ENCODE measurements at regions not wholly inside any gene's neighbourhood (a gene's known extent, or its start where the extent isn't known, plus 50 kb on each side); places are given as distances from the start of the nearest gene placed in this dataset.
"Not testable (repeated sequence)": the region's sequence is repeated elsewhere in the genome, so short reads cannot be mapped to it uniquely, and the experiment has no call there.

- H2BK120ac ChIP-seq (ENCODE audit: insufficient read depth, low read length, poor library complexity): no peak overlapping the region
- H3K4me1 ChIP-seq (ENCODE audit: control insufficient read depth in 1 of 2, insufficient read depth in 2 of 2, low read length in 2 of 2): no peaks in the 10 kb centered on the region
- no peak overlapping the region for H4K12ac ChIP-seq (ENCODE audit: low read depth, low read length)
- no peaks in the 10 kb centered on the region for H3K36me3 ChIP-seq (ENCODE audit: control insufficient read depth in 1 of 2, insufficient read depth in 2 of 2, low read length in 2 of 2)
- H3K4me3 ChIP-seq (ENCODE audit: low read depth, low read length): no peak overlapping the region
- no peak overlapping the region for H3K14ac ChIP-seq (ENCODE audit: low read length)
- H3K23ac ChIP-seq (ENCODE audit: low read length): no peak overlapping the region
- no peak overlapping the region for H2AK5ac ChIP-seq (ENCODE audit: low read length)
- DNase-seq: no peak
- no peak overlapping the region for H3K27ac ChIP-seq (ENCODE audit: low read depth, low read length)
- no peak overlapping the region for H3K18ac ChIP-seq (ENCODE audit: low read length)
- H2AFZ ChIP-seq (ENCODE audit: insufficient read depth, low read length, poor library complexity): no peak overlapping the region
- H3K79me1 ChIP-seq (ENCODE audit: low read length): no peaks in the 10 kb centered on the region
- no peak overlapping the region for H3K9ac ChIP-seq (ENCODE audit: low read length)
- no peak overlapping the region for H2BK12ac ChIP-seq (ENCODE audit: low read length)
- no peak overlapping the region for H3K4me2 ChIP-seq (ENCODE audit: low read length)
- H4K8ac ChIP-seq (ENCODE audit: low read depth, low read length): no peak overlapping the region
- no peak overlapping the region for H4K91ac ChIP-seq (ENCODE audit: low read depth, low read length)
- no peaks in the 10 kb centered on the region for H3K27me3 ChIP-seq (ENCODE audit: insufficient read depth, low read length)
- H2BK5ac ChIP-seq (ENCODE audit: low read depth, low read length, poor library complexity): no peak overlapping the region
- no CpG with 5 or more reads among the region's 2 CpGs for WGBS (ENCODE audit: extremely low coverage, insufficient coverage, insufficient read length)
- no peaks in the 10 kb centered on the region for H3K79me2 ChIP-seq (ENCODE audit: control insufficient read depth, insufficient read depth, low read length, poor library complexity)
- H3K4ac ChIP-seq (ENCODE audit: low read depth, low read length): no peak overlapping the region
- no peaks in the 10 kb centered on the region for H3K9me3 ChIP-seq (ENCODE audit: insufficient read depth, low read depth, low read length)
Measured at GRCh38 chr5:162816816-162817215, 620.6 kb upstream of the CCNG1 start.

- Histone ChIP-seq H3K14ac (ENCODE audit: low read length) (no peak overlapping the region), H4K91ac (ENCODE audit: low read depth, low read length) (no peak overlapping the region), H3K9ac (ENCODE audit: low read length) (no peak overlapping the region), H4K12ac (ENCODE audit: low read depth, low read length) (no peak overlapping the region), H2BK12ac (ENCODE audit: low read length) (no peak overlapping the region), H4K8ac (ENCODE audit: low read depth, low read length) (no peak overlapping the region), H3K27me3 (ENCODE audit: insufficient read depth, low read length) (no peaks in the 10 kb centered on the region), H2AFZ (ENCODE audit: insufficient read depth, low read length, poor library complexity) (no peak overlapping the region), H3K4ac (ENCODE audit: low read depth, low read length) (no peak overlapping the region), H3K27ac (ENCODE audit: low read depth, low read length) (no peak overlapping the region), H3K79me2 (ENCODE audit: control insufficient read depth, insufficient read depth, low read length, poor library complexity) (no peaks in the 10 kb centered on the region), H3K23ac (ENCODE audit: low read length) (no peak overlapping the region), H2BK5ac (ENCODE audit: low read depth, low read length, poor library complexity) (no peak overlapping the region), H2BK120ac (ENCODE audit: insufficient read depth, low read length, poor library complexity) (no peak overlapping the region), H3K18ac (ENCODE audit: low read length) (no peak overlapping the region), H3K4me2 (ENCODE audit: low read length) (no peak overlapping the region), H3K79me1 (ENCODE audit: low read length) (no peaks in the 10 kb centered on the region), H3K4me1 (ENCODE audit: control insufficient read depth in 1 of 2, insufficient read depth in 2 of 2, low read length in 2 of 2) (no peaks in the 10 kb centered on the region), H3K9me3 (ENCODE audit: insufficient read depth, low read depth, low read length) (no peaks in the 10 kb centered on the region), H3K4me3 (ENCODE audit: low read depth, low read length) (no peak overlapping the region), H2AK5ac (ENCODE audit: low read length) (no peak overlapping the region), H3K36me3 (ENCODE audit: control insufficient read depth in 1 of 2, insufficient read depth in 2 of 2, low read length in 2 of 2) (no peaks in the 10 kb centered on the region)
- DNase-seq: no peak
- WGBS (ENCODE audit: extremely low coverage, insufficient coverage, insufficient read length): no CpG with 5 or more reads among the region's 4 CpGs
Measured at GRCh38 chr5:162817364-162817763, 620.0 kb upstream of the CCNG1 start.

GRCh38 chr5:162821664-162822063, 615.7 kb upstream of the CCNG1 start:
- H4K91ac ChIP-seq (ENCODE audit: low read depth, low read length); H3K4me2 ChIP-seq (ENCODE audit: low read length); H3K36me3 ChIP-seq (ENCODE audit: control insufficient read depth in 1 of 2, insufficient read depth in 2 of 2, low read length in 2 of 2); H3K79me1 ChIP-seq (ENCODE audit: low read length); H3K23ac ChIP-seq (ENCODE audit: low read length); H3K4me3 ChIP-seq (ENCODE audit: low read depth, low read length); H2BK12ac ChIP-seq (ENCODE audit: low read length); H4K8ac ChIP-seq (ENCODE audit: low read depth, low read length); H2AK5ac ChIP-seq (ENCODE audit: low read length); H3K14ac ChIP-seq (ENCODE audit: low read length); H3K9ac ChIP-seq (ENCODE audit: low read length); H3K18ac ChIP-seq (ENCODE audit: low read length); H3K27ac ChIP-seq (ENCODE audit: low read depth, low read length); H4K12ac ChIP-seq (ENCODE audit: low read depth, low read length); H3K9me3 ChIP-seq (ENCODE audit: insufficient read depth, low read depth, low read length); H3K79me2 ChIP-seq (ENCODE audit: control insufficient read depth, insufficient read depth, low read length, poor library complexity); DNase-seq; H2BK5ac ChIP-seq (ENCODE audit: low read depth, low read length, poor library complexity); H2AFZ ChIP-seq (ENCODE audit: insufficient read depth, low read length, poor library complexity); H3K4ac ChIP-seq (ENCODE audit: low read depth, low read length); H3K27me3 ChIP-seq (ENCODE audit: insufficient read depth, low read length); H3K4me1 ChIP-seq (ENCODE audit: control insufficient read depth in 1 of 2, insufficient read depth in 2 of 2, low read length in 2 of 2); H2BK120ac ChIP-seq (ENCODE audit: insufficient read depth, low read length, poor library complexity): not testable (repeated sequence)
- WGBS (ENCODE audit: extremely low coverage, insufficient coverage, insufficient read length): no CpG with 5 or more reads among the region's 8 CpGs

- Histone ChIP-seq H3K18ac (ENCODE audit: low read length) (no peak overlapping the region), H3K9ac (ENCODE audit: low read length) (no peak overlapping the region), H3K27ac (ENCODE audit: low read depth, low read length) (no peak overlapping the region), H2AFZ (ENCODE audit: insufficient read depth, low read length, poor library complexity) (no peak overlapping the region), H3K36me3 (ENCODE audit: control insufficient read depth in 1 of 2, insufficient read depth in 2 of 2, low read length in 2 of 2) (no peaks in the 10 kb centered on the region), H3K4me1 (ENCODE audit: control insufficient read depth in 1 of 2, insufficient read depth in 2 of 2, low read length in 2 of 2) (no peaks in the 10 kb centered on the region), H4K91ac (ENCODE audit: low read depth, low read length) (no peak overlapping the region), H3K79me2 (ENCODE audit: control insufficient read depth, insufficient read depth, low read length, poor library complexity) (no peaks in the 10 kb centered on the region), H3K4ac (ENCODE audit: low read depth, low read length) (no peak overlapping the region), H3K23ac (ENCODE audit: low read length) (no peak overlapping the region), H4K8ac (ENCODE audit: low read depth, low read length) (no peak overlapping the region), H3K27me3 (ENCODE audit: insufficient read depth, low read length) (no peaks in the 10 kb centered on the region), H3K9me3 (ENCODE audit: insufficient read depth, low read depth, low read length) (no peaks in the 10 kb centered on the region), H2BK5ac (ENCODE audit: low read depth, low read length, poor library complexity) (no peak overlapping the region), H3K14ac (ENCODE audit: low read length) (no peak overlapping the region), H2BK120ac (ENCODE audit: insufficient read depth, low read length, poor library complexity) (no peak overlapping the region), H4K12ac (ENCODE audit: low read depth, low read length) (no peak overlapping the region), H3K4me2 (ENCODE audit: low read length) (no peak overlapping the region), H3K4me3 (ENCODE audit: low read depth, low read length) (no peak overlapping the region), H2BK12ac (ENCODE audit: low read length) (no peak overlapping the region), H3K79me1 (ENCODE audit: low read length) (no peaks in the 10 kb centered on the region), H2AK5ac (ENCODE audit: low read length) (no peak overlapping the region)
- no peak for DNase-seq
- WGBS (ENCODE audit: extremely low coverage, insufficient coverage, insufficient read length): no CpG with 5 or more reads among the region's 2 CpGs
Measured at GRCh38 chr5:162824360-162824759, 613.0 kb upstream of the CCNG1 start.
